Hematopoietic multipotent progenitor cell (in vitro differentiated cells): ENCODE measurements at regions not wholly inside any gene's neighbourhood (a gene's known extent, or its start where the extent isn't known, plus 50 kb on each side); places are given as distances from the start of the nearest gene placed in this dataset.

Source experiments
- DNase-seq, 3 donors: peaks; one replicate each; pipeline ENCODE4 v3.0.0-alpha.2; 2011 to 2015; ENCODE audit warnings: low read depth in 2 of 3, low spot score in 2 of 3

DNA sequence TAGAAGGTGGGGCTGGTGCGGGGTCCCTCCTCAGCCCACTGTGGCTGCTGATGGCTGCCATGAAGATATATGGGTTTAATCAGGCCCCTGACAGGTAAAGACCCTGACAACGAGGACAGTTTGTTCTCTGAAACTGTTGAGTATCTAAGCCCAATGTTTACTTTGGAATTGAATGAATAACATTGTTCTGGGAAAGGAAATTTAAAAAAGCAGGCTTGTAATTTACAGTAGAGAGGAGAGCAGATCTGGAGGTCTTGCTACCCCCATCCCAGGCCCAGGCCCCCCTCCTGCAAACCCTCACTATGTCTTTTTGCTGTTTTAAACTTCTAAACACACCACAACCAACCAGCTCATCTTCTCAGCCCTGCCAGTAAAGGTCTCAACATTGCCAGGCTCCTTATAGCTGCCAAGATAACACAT, 171.3 kb downstream of the CDC5L start:
- DNase-seq = no peak

DNA sequence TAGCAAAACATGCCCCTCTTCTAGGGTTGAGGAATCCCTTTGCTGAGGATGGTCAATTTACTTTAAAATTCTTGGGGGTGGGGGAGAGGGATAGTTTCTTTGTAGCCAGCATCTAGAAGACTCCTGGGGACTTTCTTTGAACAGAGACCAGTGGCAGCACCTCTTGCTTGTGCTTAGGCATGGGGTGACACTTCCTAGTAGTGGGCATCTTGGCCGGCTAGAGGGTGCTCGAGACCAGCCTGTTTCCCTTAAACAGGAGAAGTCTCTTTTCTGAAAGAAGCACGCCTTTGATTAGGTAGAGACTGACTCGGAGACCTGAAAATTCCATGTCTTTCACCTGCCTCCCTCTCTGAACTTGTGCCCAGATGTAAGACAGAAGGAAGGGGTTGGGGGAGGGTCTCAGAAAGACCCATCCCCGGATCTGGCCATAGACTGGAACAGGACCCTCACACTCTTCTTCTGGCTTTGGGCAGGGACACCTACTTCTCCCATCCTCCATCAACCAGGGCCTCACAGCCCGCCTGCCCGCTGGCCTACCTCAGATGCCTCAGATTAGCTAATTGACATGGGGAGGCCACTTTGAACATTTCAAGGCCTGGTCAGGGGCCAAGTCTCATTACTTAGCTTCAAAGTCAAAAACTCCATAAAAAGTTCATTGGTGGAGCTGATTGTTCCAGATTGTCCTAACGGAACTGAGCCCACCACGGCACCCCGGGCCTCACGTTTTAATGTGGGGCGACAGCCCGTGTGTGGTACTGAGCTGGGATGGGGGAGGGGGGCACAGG, 172.2 kb downstream of the CDC5L start:
- no peak for DNase-seq

DNA sequence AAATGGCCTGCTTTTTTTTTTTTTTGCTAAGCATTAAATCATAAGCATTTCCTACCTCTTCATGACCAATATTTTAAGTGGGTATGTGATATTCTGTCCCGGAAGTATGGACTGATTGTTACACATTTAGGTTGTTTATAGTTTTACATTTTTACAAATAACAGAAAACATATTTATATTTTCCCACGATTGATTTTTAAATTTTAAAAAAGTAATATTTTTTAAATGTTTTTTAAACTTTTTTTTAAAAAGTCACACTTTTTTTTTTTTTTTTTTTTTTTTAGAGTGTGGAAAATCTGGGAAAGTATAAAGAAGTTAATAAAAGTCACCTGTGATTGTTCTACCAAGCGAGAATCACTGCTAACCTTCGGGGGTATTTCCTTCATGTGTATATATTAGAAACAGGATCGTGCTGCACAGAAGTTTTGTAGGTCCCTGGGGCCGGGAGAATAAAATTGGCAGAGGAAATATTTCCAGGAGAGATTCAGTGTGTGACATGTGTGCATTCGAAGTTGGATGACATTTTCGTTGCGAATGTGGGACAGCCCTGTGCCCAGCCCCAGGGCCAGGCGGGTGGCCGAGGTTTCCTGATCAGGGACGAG, 173.1 kb downstream of the CDC5L start:
- no peak for DNase-seq

DNA sequence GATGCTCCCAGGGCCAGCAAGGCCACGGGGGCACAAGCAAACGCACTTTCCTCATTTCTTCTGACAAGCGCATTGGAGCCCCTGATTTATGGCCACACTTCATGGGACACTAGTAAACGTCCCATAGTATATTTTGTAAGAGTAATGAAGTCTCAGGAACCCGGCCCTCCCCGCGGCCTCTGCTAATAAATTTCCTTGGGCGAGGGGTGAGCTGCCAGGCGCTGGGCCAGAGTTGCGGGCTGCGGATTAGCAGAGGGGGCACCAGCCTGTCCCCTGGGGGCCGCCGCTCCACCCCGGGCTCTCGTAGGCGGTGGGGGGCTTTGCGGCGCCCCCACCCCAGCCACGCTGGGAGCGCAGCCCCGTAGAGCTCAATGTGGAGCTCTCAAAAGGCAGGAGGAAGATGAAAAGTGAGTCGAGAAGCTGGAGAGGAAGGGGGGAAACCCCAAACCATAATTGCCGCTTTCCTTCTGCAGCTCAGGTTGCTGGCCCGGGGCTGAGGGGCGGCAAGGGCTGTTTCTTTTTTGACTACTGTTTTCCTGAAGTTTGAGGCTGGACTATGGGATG, 173.6 kb downstream of the CDC5L start:
- DNase-seq = peak in 2 of 3 donors; percentile 23 to 52

DNA sequence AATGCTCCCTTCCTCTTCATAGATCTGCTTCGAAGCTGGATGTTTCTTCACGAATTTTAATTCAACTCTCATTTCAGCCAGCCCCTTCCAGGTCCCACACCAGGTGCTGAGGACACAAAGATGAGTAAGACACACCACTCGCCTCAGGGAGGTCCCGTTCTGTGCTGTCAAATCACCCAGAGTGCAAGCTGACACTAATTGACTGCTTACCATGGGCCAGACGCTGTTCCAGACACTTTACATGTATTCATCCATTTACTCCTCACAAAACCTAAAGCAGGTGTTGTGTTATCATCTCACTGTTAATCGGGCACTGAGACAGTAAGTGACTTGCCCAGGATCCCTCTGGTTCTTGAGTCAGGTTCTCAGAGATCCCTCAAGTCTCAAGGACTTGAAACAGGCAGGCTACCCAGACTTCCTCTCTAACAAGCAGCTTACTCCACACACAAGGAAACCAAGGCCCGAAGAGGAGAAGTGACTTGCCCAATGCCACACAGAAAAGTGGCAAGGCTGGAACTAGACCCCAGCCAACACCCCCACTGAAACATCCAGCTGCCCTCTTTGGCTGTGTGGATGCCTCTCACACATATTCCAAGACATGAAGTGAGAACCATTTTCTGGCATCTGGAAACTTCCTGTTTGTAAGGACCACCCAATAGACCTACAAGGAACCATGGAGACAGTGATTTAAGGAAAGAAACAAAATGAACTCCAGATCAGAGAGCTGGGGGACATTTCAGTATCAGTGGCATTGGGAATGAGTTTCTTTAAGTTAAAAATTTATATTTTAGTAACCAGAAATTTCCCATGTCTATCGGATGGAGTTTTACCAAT, 174.5 kb downstream of the CDC5L start:
- no peak for DNase-seq

DNA sequence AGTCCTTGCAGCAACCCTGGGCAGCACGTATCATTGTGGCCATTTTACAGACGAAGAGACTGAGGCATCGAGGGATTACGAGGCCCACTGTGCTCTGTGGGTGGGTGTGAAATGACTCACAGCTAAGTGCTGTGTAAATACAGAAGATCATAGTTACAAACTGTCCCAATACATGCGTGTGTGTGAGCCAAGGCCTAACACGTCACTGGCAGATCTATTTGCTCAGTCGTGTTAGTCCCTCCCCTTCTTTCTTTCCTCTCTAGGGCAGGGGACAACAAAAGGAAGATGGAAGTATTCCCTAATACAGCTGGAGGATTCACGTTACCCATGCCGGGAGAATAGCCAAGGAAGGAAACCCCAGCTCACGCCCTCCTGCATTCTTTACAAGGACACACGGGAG, 175.9 kb downstream of the CDC5L start:
- DNase-seq = no peak

DNA sequence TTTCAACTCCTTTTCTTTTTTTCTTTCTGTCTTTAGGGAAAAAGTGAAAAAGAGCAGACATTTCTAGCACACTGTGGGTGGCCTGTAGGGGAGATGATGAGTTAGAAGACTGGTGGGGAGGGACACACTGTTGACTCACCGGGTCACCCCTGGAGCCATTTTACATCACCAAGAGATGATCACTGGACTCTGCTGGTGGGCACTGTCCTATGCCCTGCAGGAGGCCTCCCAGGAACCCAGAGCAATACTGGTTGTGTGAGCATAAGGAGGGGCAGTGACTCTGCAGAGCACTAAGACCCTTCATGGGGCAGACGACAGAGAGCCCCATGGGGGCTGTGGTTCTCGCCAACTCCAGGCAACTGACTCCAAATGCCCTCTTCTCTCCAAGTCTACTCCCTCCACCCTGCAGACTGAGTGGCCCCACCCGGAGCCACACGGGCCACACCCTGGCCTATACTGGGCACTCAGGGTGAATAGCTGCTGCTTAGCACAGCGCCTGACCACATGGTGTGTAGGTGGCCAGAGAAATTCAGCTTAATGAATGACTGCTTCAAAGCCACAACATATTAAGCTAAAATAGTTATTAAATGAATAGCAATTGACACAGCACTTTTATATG, 177.5 kb downstream of the CDC5L start:
- no peak for DNase-seq

DNA sequence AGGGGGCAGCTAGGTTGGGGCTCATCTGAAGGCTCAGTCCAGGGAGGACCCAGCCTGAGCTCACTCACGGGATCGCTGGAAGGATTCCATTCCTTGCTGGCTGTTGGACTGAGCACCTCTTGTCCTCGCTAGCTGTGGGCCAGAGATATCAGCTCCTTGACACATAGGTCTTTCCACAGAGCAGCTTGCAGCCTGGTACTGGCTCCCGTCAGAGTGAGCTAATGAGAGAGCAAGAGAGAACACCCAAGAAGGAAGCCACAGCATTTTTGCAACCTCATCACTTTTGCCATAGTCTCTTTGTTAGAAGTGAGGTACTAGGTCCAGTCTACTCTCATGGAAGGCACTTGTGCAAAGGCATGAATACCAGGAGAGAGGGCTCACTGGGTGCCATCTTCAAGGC, 179.9 kb downstream of the CDC5L start:
- DNase-seq = peak in 1 of 3 donors; percentile 49

DNA sequence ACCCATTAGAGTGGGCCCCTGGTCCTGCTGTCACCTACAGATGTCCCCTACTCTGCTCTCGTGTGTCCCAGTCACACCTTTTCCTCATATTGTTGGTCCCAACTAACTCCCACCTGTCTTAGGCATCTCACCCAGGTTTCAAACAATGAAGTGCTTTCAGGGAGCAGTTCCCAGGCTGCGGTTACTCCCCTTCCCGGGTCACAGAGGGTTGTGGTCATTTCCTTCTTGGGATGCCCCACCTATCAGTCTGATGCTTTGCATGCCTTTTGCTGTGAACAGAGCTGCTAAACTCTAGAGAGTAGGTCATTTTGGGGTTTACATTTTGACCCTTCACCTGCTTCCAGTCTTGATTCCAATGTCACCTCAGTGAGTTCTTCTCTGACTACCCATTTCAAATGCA, 181.6 kb downstream of the CDC5L start:
- no peak for DNase-seq

DNA sequence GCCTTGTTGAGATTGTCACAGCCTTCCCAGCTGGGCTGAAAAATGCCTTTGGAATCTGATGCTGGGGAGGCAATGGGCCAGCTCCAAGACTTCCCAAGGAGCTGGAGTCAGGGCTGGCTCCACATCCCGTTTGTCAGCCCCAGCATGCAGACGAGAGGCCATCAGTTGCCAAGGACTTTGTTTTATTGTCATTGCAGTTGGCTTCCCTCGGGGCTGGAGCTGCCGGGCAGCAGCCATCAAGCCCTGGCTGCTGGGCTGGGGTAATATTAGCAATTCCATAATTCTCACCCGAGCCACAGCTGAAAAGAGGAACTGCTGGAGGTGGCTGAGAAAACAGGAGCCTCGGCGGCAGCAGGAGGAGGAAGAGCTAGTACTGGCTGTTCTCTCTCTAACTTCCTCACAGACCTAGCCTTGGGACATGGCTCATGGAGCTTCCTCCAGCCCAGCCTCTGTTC, 182.5 kb downstream of the CDC5L start:
- peak in 2 of 3 donors; percentile 25 to 72 for DNase-seq

DNA sequence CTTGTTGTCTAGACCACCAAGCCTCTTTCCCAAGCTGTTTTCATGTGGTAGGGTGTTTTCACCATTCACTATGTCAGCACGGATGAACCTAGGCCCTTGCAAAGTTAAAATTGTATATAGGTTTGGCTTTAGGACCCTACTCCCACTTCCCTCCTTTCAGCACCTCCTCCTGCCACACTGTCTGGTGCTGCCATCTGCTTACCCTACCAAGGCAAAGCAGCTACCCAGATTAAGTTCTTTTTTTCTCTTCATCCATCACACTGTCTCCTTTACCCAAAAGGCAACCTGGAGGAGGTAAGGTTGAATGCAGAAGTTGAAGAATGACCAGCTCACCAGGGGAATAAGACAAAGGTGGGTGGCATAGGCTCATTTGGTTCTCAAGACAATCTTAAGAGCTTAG, 184.0 kb downstream of the CDC5L start:
- no peak for DNase-seq

DNA sequence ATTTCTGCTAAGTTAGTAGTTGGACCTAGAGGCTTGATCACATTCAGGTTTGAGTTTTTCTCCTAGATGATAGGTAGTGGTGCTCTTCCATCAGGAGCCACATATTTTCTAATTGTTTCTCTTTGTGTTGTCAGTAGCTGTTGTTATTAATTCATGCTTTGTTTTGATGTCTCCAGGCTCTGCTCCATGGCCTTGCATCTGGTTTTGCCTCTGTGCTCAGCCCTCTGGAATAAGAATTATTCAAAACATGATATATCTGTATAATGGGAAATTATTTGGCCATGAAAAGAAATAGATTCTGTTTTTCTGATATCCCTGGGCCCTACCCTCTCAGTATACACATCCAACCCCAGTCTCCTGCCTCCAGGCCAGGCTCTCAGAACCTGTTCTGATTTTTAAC, 184.8 kb downstream of the CDC5L start:
- DNase-seq = no peak

DNA sequence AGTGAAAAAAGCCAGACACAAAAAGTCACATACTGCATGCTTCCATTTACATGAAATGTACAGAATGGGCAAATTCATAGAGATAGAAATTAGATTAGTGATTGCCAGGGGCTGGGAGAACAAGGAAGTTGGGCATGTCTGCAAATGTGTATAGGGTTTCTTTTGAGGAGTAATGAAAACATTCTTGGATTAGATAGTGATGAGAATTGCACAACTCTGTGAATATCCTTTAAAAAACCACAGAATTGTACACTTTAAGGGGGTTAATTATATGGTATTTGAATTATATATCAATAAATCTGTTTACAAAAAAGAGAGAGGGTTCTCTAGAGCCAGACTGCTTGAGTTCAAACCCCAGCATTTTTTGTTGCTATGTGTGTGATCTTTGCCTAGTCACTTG, 188.1 kb downstream of the CDC5L start:
- DNase-seq = no peak

DNA sequence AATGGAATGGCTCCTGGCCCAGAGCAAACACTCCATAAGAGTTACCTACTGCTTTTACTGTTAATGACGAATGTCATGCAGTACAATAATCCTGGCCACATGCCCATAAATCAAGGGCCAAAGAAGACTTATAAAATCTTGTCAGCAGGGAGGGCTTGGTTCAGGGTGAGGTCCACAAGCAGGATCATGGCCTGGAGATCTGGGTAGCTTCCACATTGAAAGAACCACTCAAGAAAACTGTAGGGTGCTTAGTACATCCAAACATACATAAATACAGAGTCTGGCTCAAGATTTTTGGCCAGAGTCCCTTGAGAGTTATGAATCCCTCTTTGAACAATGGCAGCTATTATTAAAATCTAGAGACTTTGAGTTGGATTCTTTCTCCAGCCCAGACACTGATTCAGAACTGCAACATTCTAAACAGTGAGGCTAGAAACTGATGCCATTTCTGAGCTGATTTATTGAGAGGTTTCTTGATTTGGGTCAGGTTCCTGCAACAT, 188.7 kb downstream of the CDC5L start:
- DNase-seq = no peak

DNA sequence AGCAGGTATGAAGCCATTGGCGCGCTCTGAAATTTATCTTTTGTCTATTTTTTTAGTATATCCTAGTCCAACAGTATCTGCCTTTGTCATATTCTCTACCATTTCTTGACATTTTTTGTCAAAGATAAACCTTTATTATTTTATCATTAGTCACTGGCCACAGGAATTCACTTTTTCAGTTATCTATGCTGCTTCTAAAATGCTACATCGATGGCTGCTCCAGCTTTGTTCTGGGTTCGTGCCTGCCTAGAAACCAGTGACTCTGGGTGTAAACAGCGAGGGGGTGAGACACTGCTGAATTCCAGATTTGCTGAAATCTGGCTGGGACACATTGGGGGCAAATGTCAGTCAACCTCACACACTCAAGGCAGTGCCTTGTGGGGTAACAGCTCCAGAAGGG, 193.4 kb downstream of the CDC5L start:
- no peak for DNase-seq

DNA sequence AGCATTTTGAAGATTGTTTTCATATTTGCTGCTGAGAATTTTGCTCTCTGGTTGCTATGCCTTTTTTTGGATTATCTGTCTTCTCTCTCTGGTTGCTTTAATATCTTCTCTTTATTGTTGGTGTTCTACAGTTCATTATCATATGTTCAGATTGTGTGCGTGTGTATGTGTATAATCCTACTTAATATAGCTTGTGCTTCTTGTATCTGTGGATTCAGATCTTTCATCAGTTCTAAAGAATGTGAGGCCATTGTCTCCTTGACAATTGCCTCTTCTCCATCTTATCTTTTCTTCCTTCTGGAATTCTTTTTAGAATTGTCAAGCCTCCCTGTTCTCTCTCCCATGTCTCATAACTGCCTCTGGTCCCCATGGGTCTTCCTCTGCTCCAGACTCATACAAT, 195.4 kb downstream of the CDC5L start:
- no peak for DNase-seq

DNA sequence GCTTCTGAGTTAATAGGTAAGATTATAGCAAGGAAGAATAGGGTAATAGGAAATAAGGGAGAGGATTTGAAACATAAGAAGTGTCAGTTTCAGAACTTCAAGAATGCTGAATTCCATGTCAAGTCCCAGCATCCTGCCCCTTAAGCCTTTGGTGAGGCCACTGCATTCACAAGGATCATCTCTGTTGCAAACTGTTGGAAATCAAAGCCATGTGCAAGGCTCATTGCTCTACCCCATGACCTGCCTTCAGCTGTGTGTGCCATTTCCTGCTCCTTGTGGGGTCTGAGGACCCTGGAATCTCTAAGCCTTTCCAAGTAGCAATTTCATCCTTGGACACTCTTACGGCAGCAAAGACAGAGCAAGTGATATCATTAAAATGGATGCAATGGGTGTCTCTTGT, 203.0 kb downstream of the CDC5L start:
- no peak for DNase-seq

DNA sequence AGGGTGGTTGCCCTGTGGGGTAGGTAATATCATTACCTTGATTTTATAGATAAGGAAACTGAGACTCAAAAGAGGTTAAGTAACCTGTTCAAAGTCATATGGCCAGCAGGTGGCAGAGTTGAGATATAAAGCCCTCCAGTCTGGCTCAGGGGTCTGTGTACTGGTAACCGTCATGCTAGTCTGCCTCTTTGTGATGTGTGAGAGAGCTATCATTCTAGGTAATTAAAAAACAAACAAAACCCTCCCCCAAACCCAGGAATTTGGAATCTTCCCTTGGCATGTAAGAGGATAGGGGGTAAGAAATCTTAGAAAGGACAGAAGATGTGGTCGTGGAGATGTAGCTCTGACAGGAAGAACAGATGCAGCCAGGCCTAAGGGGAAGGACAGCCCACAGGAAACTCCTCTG, 206.0 kb downstream of the CDC5L start:
- peak; percentile 11 to 83 (median 65) for DNase-seq

DNA sequence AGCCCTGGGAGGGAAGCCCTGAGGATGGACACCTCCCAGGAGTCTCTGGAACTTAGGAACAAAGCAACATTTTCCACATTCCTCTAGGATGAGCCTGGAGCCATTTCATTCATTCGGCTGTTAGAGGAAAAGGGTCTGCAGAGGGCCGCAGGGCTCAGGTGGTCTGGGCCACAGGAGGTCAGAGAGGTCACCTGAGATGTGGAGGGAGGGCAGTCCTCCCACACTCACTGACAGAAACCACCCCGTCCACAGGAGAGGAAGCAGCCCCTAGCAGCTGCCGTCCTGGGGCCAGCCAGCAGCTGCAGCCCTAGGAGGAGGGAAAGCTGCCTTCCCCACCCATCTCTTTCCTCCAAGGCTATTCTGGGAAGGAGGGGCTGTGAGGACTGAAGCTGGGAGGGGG, 207.0 kb downstream of the CDC5L start:
- DNase-seq = no peak

DNA sequence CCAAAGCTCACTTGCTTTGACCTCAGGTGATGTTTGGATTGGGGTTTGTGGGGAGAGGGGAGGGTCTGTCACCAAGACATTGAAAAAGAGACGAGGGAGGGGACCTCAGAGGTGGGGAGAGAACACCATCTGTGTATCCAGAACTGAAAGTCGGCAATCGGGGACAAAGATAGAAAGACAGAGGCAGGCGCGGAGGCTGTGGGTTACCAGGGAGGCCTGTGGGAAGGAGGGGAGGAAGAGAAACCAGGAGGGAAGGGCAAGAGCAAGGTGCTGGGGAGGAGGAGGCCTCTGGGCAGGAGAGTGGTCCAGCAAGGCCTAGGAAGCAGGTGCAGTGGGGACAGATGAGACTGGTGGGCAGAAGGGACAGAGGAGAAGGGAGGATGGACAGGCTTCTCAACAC, 211.2 kb downstream of the CDC5L start:
- no peak for DNase-seq

DNA sequence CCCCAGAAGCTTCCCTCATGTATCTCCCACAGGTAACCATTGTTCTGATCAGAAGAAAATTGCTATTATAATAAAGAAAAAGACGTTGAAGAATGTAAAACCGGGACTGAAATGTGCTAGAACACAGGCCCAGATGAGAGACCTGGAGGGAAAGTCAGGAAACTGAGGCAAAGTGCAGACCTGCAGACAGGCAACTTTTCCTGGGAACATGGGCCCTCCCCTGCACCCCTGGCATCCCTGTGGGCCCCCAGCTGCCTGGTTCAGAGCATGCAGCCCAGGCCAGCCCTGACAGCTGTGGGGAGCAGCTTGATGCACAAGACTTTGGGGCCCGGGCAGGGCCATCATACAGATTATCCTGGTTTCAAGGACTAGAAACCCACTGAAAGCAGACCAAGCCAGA, 212.2 kb downstream of the CDC5L start:
- no peak for DNase-seq
